IPS-NIHi7 (cell line): ENCODE measurements at regions not wholly inside any gene's neighbourhood (a gene's known extent, or its start where the extent isn't known, plus 50 kb on each side); places are given as distances from the start of the nearest gene placed in this dataset.
"Not testable (repeated sequence)": the region's sequence is repeated elsewhere in the genome, so short reads cannot be mapped to it uniquely, and the experiment has no call there.

Experiments used
- DNase-seq: peaks from one replicate; pipeline ENCODE4 v3.0.0; 2012; ENCODE audit warnings: mixed read lengths; ENCODE audit errors: extremely low spot score

- DNase-seq = no peak
These were observed 90.1 kb upstream of the NEDD4L start for GRCh38 chr18:57953883-57954282.

GRCh38 chr18:57951999-57952774 lies 91.8 kb upstream of the NEDD4L start:
- no peak for DNase-seq

DNA sequence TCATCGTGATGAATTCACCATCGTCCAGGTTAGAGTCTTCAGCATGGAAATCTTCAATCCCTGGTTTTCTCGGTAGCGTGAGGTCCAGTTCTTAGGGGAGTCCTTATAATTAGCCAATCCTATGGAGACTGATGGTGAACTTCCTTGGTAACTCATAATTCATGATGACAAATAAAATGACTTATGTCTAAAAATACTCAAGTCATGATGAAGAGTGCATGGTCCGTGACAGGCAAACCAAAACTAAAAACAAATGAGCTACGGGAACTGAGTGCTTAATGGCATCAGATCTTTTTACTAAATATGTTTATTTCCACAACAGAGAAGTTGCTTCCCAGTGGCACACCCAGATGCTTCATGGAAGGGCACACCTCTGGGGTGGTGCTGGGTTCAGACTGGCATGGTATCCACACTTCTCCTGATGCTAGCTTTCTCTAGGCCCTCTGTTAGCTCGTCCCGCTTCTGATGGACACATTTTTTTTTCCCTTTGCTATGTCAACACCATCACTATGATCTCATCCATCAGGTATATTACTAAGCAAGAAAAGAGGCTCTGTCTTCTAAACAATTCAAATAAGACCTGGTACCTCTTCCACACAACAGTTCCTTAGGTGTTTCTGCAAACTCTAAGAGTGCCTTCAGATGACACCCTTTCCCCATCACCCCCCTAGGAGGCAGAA lies 92.8 kb upstream of the NEDD4L start:
- DNase-seq = no peak

GRCh38 chr18:57950542-57950941 lies 93.5 kb upstream of the NEDD4L start:
- no peak for DNase-seq

DNA sequence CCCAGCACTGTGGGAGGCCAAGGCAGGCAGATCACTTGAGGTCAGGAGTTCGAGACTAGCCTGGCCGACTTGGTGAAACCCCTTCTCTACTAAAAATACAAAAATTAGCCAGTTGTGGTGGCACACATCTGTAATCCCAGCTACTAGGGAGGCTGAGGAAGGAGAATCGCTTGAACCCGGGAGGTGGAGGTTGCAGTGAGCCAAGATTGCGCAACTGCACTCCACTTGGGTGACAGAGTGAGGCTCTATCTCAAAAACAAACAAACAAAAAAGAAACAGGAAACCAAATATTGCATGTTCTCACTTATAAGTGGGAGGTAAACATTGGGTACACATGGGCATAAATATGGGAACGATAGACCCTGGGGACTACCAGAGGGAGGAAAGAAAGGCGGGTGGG lies 94.7 kb upstream of the NEDD4L start:
- not testable (repeated sequence) for DNase-seq

GRCh38 chr18:57947117-57947516 lies 96.9 kb upstream of the NEDD4L start:
- no peak for DNase-seq

GRCh38 chr18:57943723-57944122 lies 100.3 kb upstream of the NEDD4L start:
- no peak for DNase-seq

GRCh38 chr18:57942493-57942892 lies 101.5 kb upstream of the NEDD4L start:
- peak; percentile 41 for DNase-seq

GRCh38 chr18:57941841-57942489 lies 102.1 kb upstream of the NEDD4L start:
- no peak for DNase-seq

GRCh38 chr18:57940166-57940660 lies 103.8 kb upstream of the NEDD4L start:
- no peak for DNase-seq

- not testable (repeated sequence) for DNase-seq
These were observed 109.7 kb upstream of the NEDD4L start for GRCh38 chr18:57934375-57934774.

DNA sequence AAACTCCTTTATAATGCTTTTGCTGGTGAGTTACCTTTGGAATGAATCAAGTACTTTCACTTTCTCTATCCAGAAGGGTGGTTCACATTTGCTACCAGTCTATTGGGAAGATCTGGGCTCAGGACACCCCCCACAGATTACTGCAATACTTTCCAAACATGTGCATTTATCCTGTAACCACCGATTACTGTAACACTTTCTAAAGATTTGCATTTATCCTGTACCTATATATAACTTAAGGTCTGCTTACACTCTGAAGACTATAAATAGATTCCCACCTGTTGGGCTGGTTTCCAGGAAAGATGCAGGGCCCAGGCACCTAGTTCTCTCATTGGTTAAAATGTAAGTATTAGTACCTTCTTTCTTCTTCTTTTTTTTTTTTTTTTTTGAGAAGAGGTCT lies 113.0 kb upstream of the NEDD4L start:
- no peak for DNase-seq

- no peak for DNase-seq
These were observed 113.5 kb upstream of the NEDD4L start for GRCh38 chr18:57930476-57930875.

DNA sequence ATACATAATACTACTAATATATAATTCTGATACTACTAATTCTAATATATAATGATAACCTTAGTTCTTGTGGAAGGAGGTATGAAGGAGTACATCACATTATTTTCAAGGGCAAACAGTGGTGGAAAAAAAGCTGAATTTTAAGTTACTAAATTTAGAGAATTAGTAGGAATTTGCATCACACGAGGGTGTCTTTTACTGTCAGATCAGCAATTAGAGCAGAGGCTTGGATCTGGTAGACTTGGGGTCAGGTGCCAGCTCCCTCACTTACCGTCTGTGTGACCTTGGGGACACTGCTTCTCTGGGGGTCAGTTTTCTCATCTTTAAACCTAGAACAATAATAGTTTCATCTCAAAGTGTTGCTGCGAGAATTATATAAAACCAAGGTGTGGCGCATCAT lies 114.1 kb upstream of the NEDD4L start:
- DNase-seq = no peak

DNA sequence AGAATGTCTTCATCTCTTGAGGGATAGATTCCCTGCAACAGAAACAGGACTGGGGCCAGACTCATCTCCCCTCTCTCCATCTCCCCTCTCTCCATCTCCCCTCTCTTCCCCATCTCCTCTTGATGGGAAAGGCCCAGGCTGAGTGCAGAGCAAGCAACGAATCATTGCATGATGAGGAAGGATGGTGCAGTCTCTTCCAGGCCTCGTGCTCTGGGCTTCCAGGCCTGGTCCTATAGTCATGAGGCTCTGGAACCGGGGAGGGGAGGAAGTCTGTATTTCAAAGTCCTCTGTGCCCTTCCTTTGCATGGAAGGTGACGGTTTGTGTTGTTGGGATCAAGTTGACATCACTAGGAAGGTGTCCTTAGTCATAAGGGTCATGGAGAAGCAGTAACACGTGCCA lies 115.6 kb upstream of the NEDD4L start:
- DNase-seq = no peak

- no peak for DNase-seq
These were observed 116.5 kb upstream of the NEDD4L start for GRCh38 chr18:57927511-57927910.

DNA sequence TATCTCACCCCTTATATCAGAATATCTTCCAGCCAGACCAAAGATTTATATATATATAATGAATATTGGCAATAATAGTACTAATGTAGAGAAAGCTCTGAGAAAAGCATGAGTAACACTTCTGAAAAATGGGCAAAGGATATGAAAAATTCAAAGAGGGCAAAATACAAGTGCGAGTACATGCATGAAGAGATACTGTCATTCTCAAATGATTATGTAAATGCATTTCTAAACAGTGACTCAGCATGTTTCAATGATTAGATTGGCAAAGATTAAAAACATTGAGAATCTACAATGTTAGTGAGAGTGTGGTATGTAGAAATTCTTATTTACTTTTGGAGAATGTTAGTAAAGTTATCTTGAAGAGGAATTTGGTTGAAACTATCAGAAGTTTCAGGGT lies 118.3 kb upstream of the NEDD4L start:
- DNase-seq = no peak

DNA sequence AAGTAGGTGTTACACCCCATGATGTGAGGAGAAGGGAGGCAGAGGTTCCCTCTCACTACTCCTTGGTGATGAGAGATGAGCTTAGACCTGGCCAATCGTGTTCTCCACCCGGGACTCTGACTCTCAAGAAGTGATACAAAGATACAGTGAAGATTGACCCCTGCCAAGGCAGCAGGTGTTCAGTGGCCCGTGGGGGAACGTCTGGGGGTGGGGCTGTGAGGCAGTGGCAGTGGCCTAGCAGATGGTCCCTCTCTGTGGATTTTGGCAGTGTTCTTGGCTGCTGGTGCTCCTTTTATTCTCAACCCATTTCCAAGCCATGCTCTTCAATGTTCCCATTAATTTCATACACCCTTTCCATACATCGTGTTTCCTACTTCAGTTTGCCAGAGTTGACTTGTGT lies 120.4 kb upstream of the NEDD4L start:
- no peak for DNase-seq

GRCh38 chr18:57922885-57923284 lies 119.8 kb upstream of the ATP8B1 start:
- no peak for DNase-seq

- no peak for DNase-seq
These were observed 118.6 kb upstream of the ATP8B1 start for GRCh38 chr18:57921708-57922107.

GRCh38 chr18:57920036-57920435 lies 116.9 kb upstream of the ATP8B1 start:
- no peak for DNase-seq

DNA sequence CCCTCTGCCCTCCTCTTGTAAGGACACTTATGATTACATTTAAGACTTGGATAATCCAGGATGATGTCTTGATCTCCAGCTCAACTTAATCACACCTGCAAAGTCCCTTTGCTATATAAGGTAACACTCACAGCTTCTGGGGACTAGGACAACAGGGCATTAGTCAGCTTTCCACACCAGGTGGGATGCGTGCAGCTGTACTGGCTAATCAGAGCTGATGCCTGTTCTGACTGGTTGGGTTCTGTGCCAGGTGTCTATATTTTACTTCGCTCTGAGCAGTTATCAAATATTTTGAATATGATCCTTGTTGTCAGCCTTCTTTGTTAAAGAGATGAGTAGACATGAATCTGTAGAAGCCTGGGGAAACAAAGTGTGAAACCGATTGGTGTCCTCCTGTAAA lies 115.5 kb upstream of the ATP8B1 start:
- DNase-seq = no peak

GRCh38 chr18:57916684-57917083 lies 113.6 kb upstream of the ATP8B1 start:
- no peak for DNase-seq
